ENCODE measurements at regions not wholly inside any gene's neighbourhood (a gene's known extent, or its start where the extent isn't known, plus 50 kb on each side); places are given as distances from the start of the nearest gene placed in this dataset.

DNA sequence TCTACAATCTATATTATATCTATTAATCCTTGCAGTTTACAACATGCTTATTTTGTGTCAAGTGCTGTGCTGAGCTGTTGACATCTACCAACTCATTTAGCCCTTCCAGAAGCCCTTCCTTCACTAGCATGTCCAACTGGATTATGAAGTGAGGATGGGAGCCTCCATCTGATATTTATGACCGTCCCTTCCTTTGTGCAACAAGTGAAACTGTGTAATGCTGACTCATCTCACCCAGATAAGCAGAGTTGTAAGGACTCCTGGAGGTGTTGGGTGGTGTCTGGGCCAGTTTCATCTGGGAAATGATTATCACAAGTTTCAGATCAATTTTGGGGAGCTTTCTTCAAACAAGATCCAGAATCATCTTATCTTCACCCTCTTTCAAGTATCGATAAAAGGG is 156.6 kb upstream of the ETAA1 start:
- no peak overlapping the region for H3K4me3 ChIP-seq
- H3K36me3 ChIP-seq (ENCODE audit: low read depth): no peaks in the 10 kb centered on the region
- H3K4me1 ChIP-seq (replicated peaks; ENCODE audit: insufficient read depth): no peaks in the 10 kb centered on the region
- no peak overlapping the region for H3K4me2 ChIP-seq
- H3K27ac ChIP-seq: no peak overlapping the region
- H3K9me3 ChIP-seq (ENCODE audit: insufficient read depth, low read depth): no peaks in the 10 kb centered on the region
- ChIA-PET POLR2A (ENCODE audit: unreplicated experiment) (no interaction called here), CTCF (no interaction called here)
- H2AFZ ChIP-seq: no peak overlapping the region
- intact Hi-C loops (cut with micrococcal nuclease; ENCODE audit: unreplicated experiment): no loop called here
- H3F3A ChIP-seq (ENCODE audit: insufficient read depth, low read depth): no peaks in the 10 kb centered on the region
- no TSS peak for BruUV-seq (replicated peaks)
- no peak for DNase-seq
- H3K9me2 ChIP-seq (ENCODE audit: insufficient read depth): no peaks in the 10 kb centered on the region
- H4K20me1 ChIP-seq (ENCODE audit: insufficient read depth): no peaks in the 10 kb centered on the region
- TF ChIP-seq EZH2 (IDR thresholded peaks at IDR 0.05; ENCODE audit: low read depth): no peak
- TF ChIP-seq, protein P1, sequence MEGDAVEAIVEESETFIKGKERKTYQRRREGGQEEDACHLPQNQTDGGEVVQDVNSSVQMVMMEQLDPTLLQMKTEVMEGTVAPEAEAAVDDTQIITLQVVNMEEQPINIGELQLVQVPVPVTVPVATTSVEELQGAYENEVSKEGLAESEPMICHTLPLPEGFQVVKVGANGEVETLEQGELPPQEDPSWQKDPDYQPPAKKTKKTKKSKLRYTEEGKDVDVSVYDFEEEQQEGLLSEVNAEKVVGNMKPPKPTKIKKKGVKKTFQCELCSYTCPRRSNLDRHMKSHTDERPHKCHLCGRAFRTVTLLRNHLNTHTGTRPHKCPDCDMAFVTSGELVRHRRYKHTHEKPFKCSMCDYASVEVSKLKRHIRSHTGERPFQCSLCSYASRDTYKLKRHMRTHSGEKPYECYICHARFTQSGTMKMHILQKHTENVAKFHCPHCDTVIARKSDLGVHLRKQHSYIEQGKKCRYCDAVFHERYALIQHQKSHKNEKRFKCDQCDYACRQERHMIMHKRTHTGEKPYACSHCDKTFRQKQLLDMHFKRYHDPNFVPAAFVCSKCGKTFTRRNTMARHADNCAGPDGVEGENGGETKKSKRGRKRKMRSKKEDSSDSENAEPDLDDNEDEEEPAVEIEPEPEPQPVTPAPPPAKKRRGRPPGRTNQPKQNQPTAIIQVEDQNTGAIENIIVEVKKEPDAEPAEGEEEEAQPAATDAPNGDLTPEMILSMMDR (conservative IDR thresholded peaks at IDR 0.05): no peak
- H3K27me3 ChIP-seq (ENCODE audit: insufficient read depth, low read depth): no peaks in the 10 kb centered on the region
- no peaks in the 10 kb centered on the region for H3K79me2 ChIP-seq (ENCODE audit: low read depth)

GRCh38 chr2:67241453-67241852 is 155.7 kb upstream of the ETAA1 start:
- Histone ChIP-seq H3K27me3 (ENCODE audit: insufficient read depth, low read depth) (no peaks in the 10 kb centered on the region), H4K20me1 (ENCODE audit: insufficient read depth) (no peaks in the 10 kb centered on the region), H3K9me2 (ENCODE audit: insufficient read depth) (no peaks in the 10 kb centered on the region), H3K4me2 (no peak overlapping the region), H3K36me3 (ENCODE audit: low read depth) (no peaks in the 10 kb centered on the region), H3K4me3 (no peak overlapping the region), H3K79me2 (ENCODE audit: low read depth) (no peaks in the 10 kb centered on the region), H3K4me1 (replicated peaks; ENCODE audit: insufficient read depth) (no peaks in the 10 kb centered on the region), H3K9me3 (ENCODE audit: insufficient read depth, low read depth) (no peaks in the 10 kb centered on the region), H3F3A (ENCODE audit: insufficient read depth, low read depth) (no peaks in the 10 kb centered on the region), H3K27ac (no peak overlapping the region), H2AFZ (no peak overlapping the region)
- TF ChIP-seq, protein P1 (conservative IDR thresholded peaks at IDR 0.05): no peak
- TF ChIP-seq EZH2 (IDR thresholded peaks at IDR 0.05; ENCODE audit: low read depth): no peak
- no TSS peak for BruUV-seq (replicated peaks)
- POLR2A ChIA-PET (ENCODE audit: unreplicated experiment): no interaction called here
- intact Hi-C loops (cut with micrococcal nuclease; ENCODE audit: unreplicated experiment): no loop called here
- CTCF ChIA-PET: no interaction called here
- no peak for DNase-seq

DNA sequence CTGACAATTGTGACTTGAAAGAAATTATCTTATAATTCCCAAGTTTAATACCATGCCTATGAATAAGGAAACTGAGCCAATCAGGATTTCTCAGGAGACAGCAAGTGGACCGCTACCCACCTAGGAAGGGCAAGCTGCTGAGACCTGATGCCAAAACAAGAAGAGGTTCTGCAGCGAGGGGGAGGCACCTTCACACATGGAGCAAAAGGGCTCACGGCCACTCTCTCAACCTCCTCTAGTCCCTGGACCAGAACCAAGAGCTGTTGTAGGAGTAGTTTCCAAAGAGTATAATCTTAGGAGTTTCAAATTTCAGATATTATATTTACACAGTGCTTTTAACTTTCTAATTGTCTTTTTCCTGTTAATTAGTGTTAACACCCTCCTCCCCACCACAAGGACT is 154.7 kb upstream of the ETAA1 start:
- no peaks in the 10 kb centered on the region for H3K4me1 ChIP-seq (replicated peaks; ENCODE audit: insufficient read depth)
- no peak overlapping the region for H2AFZ ChIP-seq
- no peaks in the 10 kb centered on the region for H3K79me2 ChIP-seq (ENCODE audit: low read depth)
- CTCF ChIA-PET: no interaction called here
- H3K9me3 ChIP-seq (ENCODE audit: insufficient read depth, low read depth): no peaks in the 10 kb centered on the region
- POLR2A ChIA-PET (ENCODE audit: unreplicated experiment): no interaction called here
- H3K27ac ChIP-seq: no peak overlapping the region
- intact Hi-C loops (cut with micrococcal nuclease; ENCODE audit: unreplicated experiment): no loop called here
- no peaks in the 10 kb centered on the region for H3F3A ChIP-seq (ENCODE audit: insufficient read depth, low read depth)
- no peak for DNase-seq
- no peaks in the 10 kb centered on the region for H3K36me3 ChIP-seq (ENCODE audit: low read depth)
- H3K4me2 ChIP-seq: no peak overlapping the region
- no peaks in the 10 kb centered on the region for H3K9me2 ChIP-seq (ENCODE audit: insufficient read depth)
- H3K4me3 ChIP-seq: no peak overlapping the region
- TF ChIP-seq EZH2 (IDR thresholded peaks at IDR 0.05; ENCODE audit: low read depth): no peak
- TF ChIP-seq, protein P1 (conservative IDR thresholded peaks at IDR 0.05): no peak
- no peaks in the 10 kb centered on the region for H3K27me3 ChIP-seq (ENCODE audit: insufficient read depth, low read depth)
- no TSS peak for BruUV-seq (replicated peaks)
- no peaks in the 10 kb centered on the region for H4K20me1 ChIP-seq (ENCODE audit: insufficient read depth)
